SU-DHL-6 (cell line): ENCODE measurements at regions not wholly inside any gene's neighbourhood (a gene's known extent, or its start where the extent isn't known, plus 50 kb on each side); places are given as distances from the start of the nearest gene placed in this dataset.

Experiments
- EZH2phosphoT487 ChIP-seq: fragments of 200-600 bp; sonication (generic), shearing (Covaris generic); conservative IDR thresholded peaks from 2 replicates; pipeline ENCODE4 v1.6.1; 2018; ENCODE audit warnings: mild to moderate bottlenecking, antibody characterized with exemption, low read length, moderate library complexity, mixed read lengths
- TF ChIP-seq, protein P1 (sequence below): fragments of 200-600 bp; sonication (generic); IDR thresholded peaks from one replicate; pipeline ENCODE4 v1.5.1; 2017; ENCODE audit warnings: antibody characterized with exemption, mild to moderate bottlenecking, low read length, moderate library complexity; ENCODE audit not compliant: insufficient read depth, poor library complexity, severe bottlenecking

DNA sequence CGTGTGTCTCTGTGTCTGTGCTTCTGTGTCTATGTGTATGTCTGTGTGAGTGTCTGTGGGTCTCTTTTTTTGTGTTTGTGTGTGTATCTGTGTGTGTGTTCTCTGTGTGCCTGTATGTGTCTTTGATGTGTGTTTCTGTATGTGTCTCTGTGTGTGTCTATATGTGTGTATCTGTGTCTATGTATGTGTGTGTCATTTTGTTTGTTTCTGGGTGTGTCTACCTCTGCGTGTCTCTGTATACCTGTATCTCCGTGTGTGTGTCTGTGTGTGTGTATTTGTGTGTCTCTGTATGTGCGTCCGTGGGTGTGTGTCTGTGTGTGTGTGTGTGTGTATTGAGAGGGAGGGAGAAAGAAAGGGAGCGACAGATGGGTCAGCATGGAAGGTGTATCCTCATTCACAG is 106.3 kb upstream of the TRABD2B start:
- TF ChIP-seq, protein P1, sequence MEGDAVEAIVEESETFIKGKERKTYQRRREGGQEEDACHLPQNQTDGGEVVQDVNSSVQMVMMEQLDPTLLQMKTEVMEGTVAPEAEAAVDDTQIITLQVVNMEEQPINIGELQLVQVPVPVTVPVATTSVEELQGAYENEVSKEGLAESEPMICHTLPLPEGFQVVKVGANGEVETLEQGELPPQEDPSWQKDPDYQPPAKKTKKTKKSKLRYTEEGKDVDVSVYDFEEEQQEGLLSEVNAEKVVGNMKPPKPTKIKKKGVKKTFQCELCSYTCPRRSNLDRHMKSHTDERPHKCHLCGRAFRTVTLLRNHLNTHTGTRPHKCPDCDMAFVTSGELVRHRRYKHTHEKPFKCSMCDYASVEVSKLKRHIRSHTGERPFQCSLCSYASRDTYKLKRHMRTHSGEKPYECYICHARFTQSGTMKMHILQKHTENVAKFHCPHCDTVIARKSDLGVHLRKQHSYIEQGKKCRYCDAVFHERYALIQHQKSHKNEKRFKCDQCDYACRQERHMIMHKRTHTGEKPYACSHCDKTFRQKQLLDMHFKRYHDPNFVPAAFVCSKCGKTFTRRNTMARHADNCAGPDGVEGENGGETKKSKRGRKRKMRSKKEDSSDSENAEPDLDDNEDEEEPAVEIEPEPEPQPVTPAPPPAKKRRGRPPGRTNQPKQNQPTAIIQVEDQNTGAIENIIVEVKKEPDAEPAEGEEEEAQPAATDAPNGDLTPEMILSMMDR, result no peak
- no peak for TF ChIP-seq EZH2phosphoT487
